Activated CD8-positive, alpha-beta T cell treated with anti-CD3 and anti-CD28 coated beads for 36 hours (primary cell): ENCODE measurements at regions not wholly inside any gene's neighbourhood (a gene's known extent, or its start where the extent isn't known, plus 50 kb on each side); places are given as distances from the start of the nearest gene placed in this dataset.

Source experiments
- ATAC-seq: fragments of 200-7000 bp; cut with Tn5 transposase; one replicate; pipeline ENCODE4 v1.10.0; 2021; ENCODE audit warnings: mild to moderate bottlenecking, moderate library complexity
- CTCF ChIA-PET: fragments of 350-600 bp; sonication (Branson Sonifier 250); formaldehyde crosslinking; loops from one replicate; lab custom pipeline; 2021; ENCODE audit warnings: antibody characterized with exemption; lab: Charles Lee
- POLR2A ChIA-PET: fragments of 350-600 bp; sonication (Branson Sonifier 250); formaldehyde crosslinking; loops from one replicate; lab custom pipeline; 2021; ENCODE audit warnings: antibody characterized with exemption; lab: Charles Lee
- DNase-seq: peaks from one replicate; pipeline ENCODE4 v3.0.0-alpha.2; 2020
- H3K27ac Mint-ChIP-seq: one replicate; pipeline ENCODE4 v1.8.0; 2021; ENCODE audit warnings: mild to moderate bottlenecking, mixed read lengths
- H3K27me3 Mint-ChIP-seq: one replicate; pipeline ENCODE4 v1.8.0; 2021; ENCODE audit warnings: mixed read lengths
- H3K36me3 Mint-ChIP-seq: one replicate; pipeline ENCODE4 v1.8.0; 2021; ENCODE audit warnings: low read depth, mixed read lengths
- H3K4me1 Mint-ChIP-seq: one replicate; pipeline ENCODE4 v1.8.0; 2021; ENCODE audit warnings: low read depth, mixed read lengths
- H3K4me3 Mint-ChIP-seq: one replicate; pipeline ENCODE4 v1.8.0; 2021; ENCODE audit warnings: mild to moderate bottlenecking, moderate library complexity, mixed read lengths
- H3K9me3 Mint-ChIP-seq: one replicate; pipeline ENCODE4 v1.8.0; 2021; ENCODE audit warnings: mixed read lengths
- CTCF ChIP-seq: fragments of 200-600 bp; IDR thresholded peaks from one replicate; pipeline ENCODE4 v1.8.0; 2022; ENCODE audit warnings: antibody characterized with exemption, mild to moderate bottlenecking
- intact Hi-C: fragments of 100-400 bp; cut with micrococcal nuclease; formaldehyde crosslinking; loops from one replicate; pipeline ENCODE4 v1.10.0; 2022

DNA sequence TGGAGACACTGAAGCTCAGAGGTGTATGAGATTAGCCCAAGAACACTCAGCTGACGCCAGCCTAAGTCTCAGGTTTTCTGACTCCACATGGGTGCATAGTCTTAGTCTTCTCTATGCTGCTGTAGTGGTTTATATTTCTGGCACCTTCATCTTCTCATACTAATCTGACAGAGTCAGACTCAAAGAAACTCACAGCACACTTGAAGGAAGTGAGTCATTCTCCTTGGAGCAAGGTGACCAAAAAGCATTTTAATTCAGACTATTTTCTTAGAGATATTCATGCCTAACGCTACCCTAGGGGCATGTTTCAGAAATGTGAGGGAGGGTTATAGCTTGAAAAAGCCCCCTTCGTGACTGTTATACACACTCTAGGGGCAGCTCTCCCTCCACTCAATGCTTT is 775.3 kb upstream of the ARPP21 start:
- DNase-seq (no peak), ATAC-seq (no peak)
- H3K9me3 Mint-ChIP-seq, result no peaks in the 10 kb centered on the region
- no peaks in the 10 kb centered on the region for H3K4me1 Mint-ChIP-seq
- CTCF ChIA-PET, result no interaction called here
- POLR2A ChIA-PET, result no interaction called here
- no peak overlapping the region for H3K4me3 Mint-ChIP-seq
- intact Hi-C loops, result no loop called here
- no peak overlapping the region for H3K27ac Mint-ChIP-seq
- H3K36me3 Mint-ChIP-seq, result no peaks in the 10 kb centered on the region
- no peaks in the 10 kb centered on the region for H3K27me3 Mint-ChIP-seq
- no peak for TF ChIP-seq CTCF

- no peak overlapping the region for H3K4me3 Mint-ChIP-seq
- intact Hi-C loops, result no loop called here
- H3K4me1 Mint-ChIP-seq, result no peaks in the 10 kb centered on the region
- no peak for TF ChIP-seq CTCF
- no peaks in the 10 kb centered on the region for H3K36me3 Mint-ChIP-seq
- CTCF ChIA-PET, result no interaction called here
- ATAC-seq (no peak), DNase-seq (no peak)
- POLR2A ChIA-PET, result no interaction called here
- no peak overlapping the region for H3K27ac Mint-ChIP-seq
- H3K27me3 Mint-ChIP-seq, result no peaks in the 10 kb centered on the region
- no peaks in the 10 kb centered on the region for H3K9me3 Mint-ChIP-seq
Measured at GRCh38 chr3:34865346-34865745, 774.0 kb upstream of the ARPP21 start.

DNA sequence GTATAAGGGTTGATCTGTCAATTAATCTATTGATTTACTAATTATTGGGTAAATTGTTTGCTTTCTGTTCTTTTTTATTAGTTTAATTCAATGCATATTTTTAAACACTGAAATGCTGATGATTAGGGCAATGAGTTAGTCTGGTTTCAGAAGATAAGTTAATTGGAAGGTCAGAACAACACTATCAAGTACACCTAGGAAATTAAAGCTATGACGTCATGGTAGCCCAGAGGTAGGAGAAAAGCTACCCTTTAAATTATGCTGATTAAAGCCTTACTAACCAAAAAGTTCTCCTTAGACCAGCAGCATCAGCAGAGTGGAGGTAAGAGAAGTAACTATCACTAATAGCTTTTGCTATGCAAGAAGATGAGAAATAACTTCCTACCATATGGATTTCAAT is 770.4 kb upstream of the ARPP21 start:
- CTCF ChIA-PET, result no interaction called here
- H3K4me1 Mint-ChIP-seq, result no peaks in the 10 kb centered on the region
- DNase-seq (no peak), ATAC-seq (no peak)
- no peak overlapping the region for H3K4me3 Mint-ChIP-seq
- intact Hi-C loops, result no loop called here
- H3K27me3 Mint-ChIP-seq, result peaks cover 2% of the 10 kb centered on the region
- TF ChIP-seq CTCF, result no peak
- no peak overlapping the region for H3K27ac Mint-ChIP-seq
- H3K9me3 Mint-ChIP-seq, result peaks cover 1% of the 10 kb centered on the region
- no peaks in the 10 kb centered on the region for H3K36me3 Mint-ChIP-seq
- POLR2A ChIA-PET, result no interaction called here

- Mint-ChIP-seq H3K4me3 (no peak overlapping the region), H3K27ac (no peak overlapping the region), H3K4me1 (no peaks in the 10 kb centered on the region), H3K9me3 (peaks cover 1% of the 10 kb centered on the region), H3K36me3 (no peaks in the 10 kb centered on the region), H3K27me3 (peaks cover 2% of the 10 kb centered on the region)
- intact Hi-C loops, result no loop called here
- DNase-seq, result no peak
- ATAC-seq, result no peak
- CTCF ChIA-PET, result no interaction called here
- POLR2A ChIA-PET, result no interaction called here
- no peak for TF ChIP-seq CTCF
Measured at GRCh38 chr3:34869696-34870095, 769.6 kb upstream of the ARPP21 start.

DNA sequence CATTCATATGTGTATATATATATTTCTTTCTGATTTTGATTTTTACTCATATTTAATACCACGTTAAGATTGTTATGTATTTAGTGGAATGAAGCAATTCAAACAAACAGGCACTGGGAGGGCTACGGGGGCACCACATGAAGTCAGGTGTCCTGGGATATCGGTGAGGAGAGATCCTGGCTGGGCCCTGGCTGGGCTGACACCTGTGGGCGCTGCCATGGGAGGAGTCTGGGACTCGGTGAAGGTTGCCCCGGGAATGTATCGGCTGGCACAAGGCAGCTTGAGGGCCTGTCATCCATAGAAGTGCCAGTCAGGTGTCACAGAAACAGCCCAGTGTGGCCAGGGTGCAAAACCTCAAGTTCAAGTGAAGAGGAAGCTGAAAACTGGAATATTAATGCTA is 766.9 kb upstream of the ARPP21 start:
- Mint-ChIP-seq H3K36me3 (no peaks in the 10 kb centered on the region), H3K27ac (no peak overlapping the region), H3K4me3 (no peak overlapping the region), H3K4me1 (no peaks in the 10 kb centered on the region), H3K27me3 (peaks cover 2% of the 10 kb centered on the region), H3K9me3 (peaks cover 1% of the 10 kb centered on the region)
- no peak for DNase-seq
- no peak for ATAC-seq
- TF ChIP-seq CTCF, result no peak
- intact Hi-C loops, result no loop called here
- ChIA-PET POLR2A (no interaction called here), CTCF (no interaction called here)
